HG03565 (cell line): ENCODE measurements at regions not wholly inside any gene's neighbourhood (a gene's known extent, or its start where the extent isn't known, plus 50 kb on each side); places are given as distances from the start of the nearest gene placed in this dataset.

ENCODE experiments used
- ATAC-seq: cut with Tn5 transposase; IDR thresholded peaks from one replicate; pipeline ENCODE4 v1.9.1; 2021; ENCODE audit warnings: mild to moderate bottlenecking, moderate library complexity; ENCODE audit not compliant: unreplicated experiment

DNA sequence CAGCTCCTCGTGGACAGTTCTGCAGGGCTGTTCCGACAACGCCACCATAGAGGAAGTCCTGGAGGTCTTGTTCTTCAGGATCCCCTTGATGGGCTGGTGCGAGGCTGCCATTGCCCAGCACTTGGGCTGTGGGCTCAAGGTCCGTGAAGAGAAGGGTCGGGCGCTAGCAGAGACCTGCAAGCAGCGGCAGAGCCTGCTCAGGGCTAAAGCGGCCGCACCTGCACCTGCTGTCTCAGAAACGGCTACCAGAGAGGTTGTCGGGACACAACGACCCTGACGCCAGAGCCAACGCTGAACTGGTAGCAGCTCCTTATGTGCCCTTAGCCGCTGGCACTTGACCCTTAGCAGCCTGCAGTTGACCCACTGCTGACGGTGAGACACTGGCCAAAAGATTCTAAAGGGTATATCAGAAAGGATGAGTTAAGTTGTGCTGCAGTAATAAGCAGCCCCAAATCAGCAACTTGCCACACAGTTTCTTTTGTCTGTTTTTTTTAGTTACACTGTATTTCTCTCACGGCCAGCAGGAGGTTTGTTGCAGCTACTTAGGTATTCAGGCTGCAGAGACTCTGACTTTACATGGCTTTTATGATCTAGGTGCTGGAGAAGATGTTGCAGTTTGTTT is 55.5 kb upstream of the ST6GAL2 start:
- ATAC-seq, result no peak

- no peak for ATAC-seq
Observed at GRCh38 chr2:106943468-106944200, 57.7 kb upstream of the ST6GAL2 start.

GRCh38 chr2:106944215-106944614 is 58.2 kb upstream of the ST6GAL2 start:
- ATAC-seq, result no peak

GRCh38 chr2:106948540-106948939 is 62.6 kb upstream of the ST6GAL2 start:
- ATAC-seq, result no peak

- no peak for ATAC-seq
Observed at GRCh38 chr2:106953236-106953635, 67.3 kb upstream of the ST6GAL2 start.

- ATAC-seq, result no peak
Observed at GRCh38 chr2:106953779-106954178, 67.8 kb upstream of the ST6GAL2 start.

- ATAC-seq, result no peak
Observed at GRCh38 chr2:106954304-106954703, 68.3 kb upstream of the ST6GAL2 start.

DNA sequence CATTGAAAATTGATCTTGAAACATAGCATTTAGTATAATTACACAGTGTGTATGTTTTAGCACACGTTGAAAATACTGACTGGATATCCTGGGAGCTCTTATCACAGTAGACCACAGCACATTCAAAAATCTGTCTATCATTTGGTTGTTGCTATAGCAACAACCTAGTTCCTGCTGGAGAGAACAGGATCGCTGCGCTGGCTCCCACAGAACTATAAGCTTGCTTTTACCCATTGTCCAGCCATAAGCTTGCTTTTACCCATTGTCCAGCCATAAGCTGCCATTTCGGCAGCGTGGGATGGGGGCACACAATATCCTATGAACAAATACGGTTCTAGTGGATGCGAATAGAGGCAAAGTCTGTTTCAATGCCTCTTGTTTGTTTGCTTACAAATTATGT is 70.4 kb upstream of the ST6GAL2 start:
- no peak for ATAC-seq

- ATAC-seq, result no peak
Observed at GRCh38 chr2:106956879-106957278, 70.9 kb upstream of the ST6GAL2 start.

DNA sequence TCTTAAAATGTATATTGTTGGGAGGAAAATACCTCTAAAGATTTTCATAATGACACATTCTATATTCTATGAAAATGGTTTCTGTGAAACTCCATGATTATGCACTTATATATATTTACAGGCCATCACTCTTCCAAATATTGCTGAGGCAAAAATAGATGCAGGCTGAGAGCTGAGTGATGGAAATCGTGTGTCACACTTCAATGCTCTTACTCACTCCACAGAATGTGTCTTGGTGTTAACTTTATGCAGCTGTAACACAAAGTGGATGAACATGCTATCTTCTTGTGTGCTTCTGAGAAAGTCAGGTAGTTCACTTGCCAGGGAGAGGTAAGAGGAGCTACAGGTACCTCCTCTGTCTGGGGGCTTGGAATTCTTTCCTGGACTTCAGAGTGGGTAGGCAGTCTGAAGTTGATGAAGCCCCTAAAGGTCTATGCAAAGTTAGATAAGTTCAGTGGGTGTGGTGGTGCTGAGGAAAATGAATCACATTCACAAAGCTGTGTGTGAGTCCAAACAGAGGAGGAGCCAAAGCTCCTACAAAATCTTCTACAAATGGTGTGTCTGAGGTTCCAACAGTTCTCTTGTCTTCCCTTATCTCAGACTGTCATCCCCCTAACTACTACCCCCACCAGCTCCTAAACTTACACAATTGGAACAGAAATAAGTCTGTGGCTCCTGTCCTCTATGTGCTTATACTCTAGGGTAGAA is 74.2 kb upstream of the ST6GAL2 start:
- no peak for ATAC-seq

- no peak for ATAC-seq
Observed at GRCh38 chr2:106960683-106961161, 74.8 kb upstream of the ST6GAL2 start.

DNA sequence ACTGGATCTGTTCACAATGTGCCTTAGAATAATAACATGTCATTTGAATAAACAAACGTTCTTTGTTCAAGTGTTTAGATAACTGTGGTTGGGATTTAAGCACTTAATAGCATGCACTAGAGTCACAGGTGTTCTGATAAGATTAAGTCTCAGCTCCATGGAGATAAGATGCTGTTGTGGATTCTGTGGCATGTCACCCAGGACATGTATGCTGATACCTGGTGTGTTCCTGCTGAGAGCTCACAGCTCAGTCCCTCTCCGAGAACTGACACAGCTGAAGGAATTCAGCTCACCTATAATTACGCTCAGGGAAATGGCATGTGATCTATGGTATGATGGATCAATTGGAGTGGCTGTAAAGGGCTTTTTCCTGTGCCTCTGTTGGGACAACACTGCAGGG is 75.4 kb upstream of the ST6GAL2 start:
- ATAC-seq, result no peak

GRCh38 chr2:106963156-106963555 is 77.2 kb upstream of the ST6GAL2 start:
- ATAC-seq, result no peak

GRCh38 chr2:106963893-106964292 is 77.9 kb upstream of the ST6GAL2 start:
- no peak for ATAC-seq

GRCh38 chr2:106965611-106966010 is 79.6 kb upstream of the ST6GAL2 start:
- ATAC-seq, result no peak

- no peak for ATAC-seq
Observed at GRCh38 chr2:106969777-106970176, 83.8 kb upstream of the ST6GAL2 start.

GRCh38 chr2:106970471-106971261 is 84.7 kb upstream of the ST6GAL2 start:
- ATAC-seq, result no peak

- ATAC-seq, result no peak
Observed at GRCh38 chr2:106972782-106973181, 86.8 kb upstream of the ST6GAL2 start.

DNA sequence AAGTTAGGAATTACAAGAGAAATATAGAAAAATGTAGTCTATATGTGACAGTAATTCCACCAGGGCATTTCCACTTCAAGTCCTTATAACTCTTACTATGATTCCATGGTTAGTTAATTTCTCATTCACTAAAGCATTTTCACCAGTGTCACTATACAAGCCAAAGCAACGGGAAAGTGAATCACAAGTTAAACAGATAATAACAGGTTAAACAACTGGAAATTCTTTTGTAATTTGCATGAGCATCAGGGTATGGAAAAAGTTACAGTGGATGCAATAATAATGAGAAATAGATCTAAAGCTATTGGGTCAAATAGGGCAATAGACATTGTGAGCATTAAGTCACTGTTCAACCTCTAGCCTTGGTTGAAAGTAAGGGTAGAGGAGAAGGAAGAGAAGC is 88.9 kb upstream of the ST6GAL2 start:
- no peak for ATAC-seq

DNA sequence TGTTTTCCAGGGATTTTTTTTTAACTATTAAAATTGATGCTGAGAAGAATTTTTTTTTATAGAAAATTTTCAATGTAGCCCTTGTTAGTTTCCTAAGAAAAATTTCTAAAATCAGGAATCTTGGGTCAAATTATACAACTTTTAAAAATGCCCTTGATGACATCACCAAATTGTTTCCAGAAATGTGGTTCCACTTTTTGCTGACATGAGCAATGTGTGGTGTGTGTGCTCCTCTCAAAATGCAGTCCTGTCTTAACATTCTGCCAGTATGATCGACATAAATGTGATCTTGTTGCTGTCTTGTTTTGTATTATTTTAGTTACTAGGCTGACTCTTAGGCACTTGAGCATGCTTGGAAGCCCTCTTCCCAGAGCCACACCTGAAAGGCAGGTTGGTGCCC is 89.7 kb upstream of the ST6GAL2 start:
- no peak for ATAC-seq

GRCh38 chr2:106976548-106976947 is 90.6 kb upstream of the ST6GAL2 start:
- no peak for ATAC-seq
